ENCODE measurements at regions not wholly inside any gene's neighbourhood (a gene's known extent, or its start where the extent isn't known, plus 50 kb on each side); places are given as distances from the start of the nearest gene placed in this dataset.

GRCh38 chr14:89702073-89702875 lies 252.3 kb downstream of the EFCAB11 start:
- Histone ChIP-seq H2AK5ac (ENCODE audit: low read depth, low read length) (no peak overlapping the region), H3K9ac (ENCODE audit: low read depth, low read length, poor library complexity) (no peak overlapping the region), H3K79me1 (ENCODE audit: low read depth, low read length) (no peaks in the 10 kb centered on the region), H3K18ac (ENCODE audit: low read length) (peak overlapping the region; percentile 92), H3K9me3 (replicated peaks in 1 of 2; ENCODE audit: control insufficient read depth in 2 of 2, insufficient read depth in 1 of 2, low read depth in 1 of 2, low read length in 2 of 2) (peaks cover 0 to 8% of the 10 kb centered on the region in 2 donors), H3K27me3 (ENCODE audit: control insufficient read depth in 3 of 3, insufficient read depth in 3 of 3, low read depth in 1 of 3, low read length in 3 of 3) (peaks cover 0 to 5% (median 0%) of the 10 kb centered on the region in 3 experiments), H3K4me3 (ENCODE audit: low read length in 2 of 2) (no peak overlapping the region), H3K14ac (ENCODE audit: low read length) (no peak overlapping the region), H3K4me1 (ENCODE audit: control insufficient read depth in 2 of 2, insufficient read depth in 1 of 2, low read depth in 1 of 2, low read length in 2 of 2) (peaks cover 8 to 10% of the 10 kb centered on the region in 2 donors), H4K8ac (ENCODE audit: low read depth, low read length) (no peak overlapping the region), H2BK5ac (ENCODE audit: low read length) (no peak overlapping the region), H2BK15ac (ENCODE audit: low read length) (no peak overlapping the region), H3K4me2 (ENCODE audit: insufficient read depth, low read length, poor library complexity, severe bottlenecking) (no peak overlapping the region), H3K23ac (ENCODE audit: low read depth, low read length, poor library complexity) (no peak overlapping the region), H4K91ac (ENCODE audit: low read depth, low read length, poor library complexity) (no peak overlapping the region), H3K4ac (ENCODE audit: low read length) (no peak overlapping the region), H2BK12ac (ENCODE audit: low read length) (peak overlapping the region; percentile 35), H3K36me3 (replicated peaks in 1 of 2; ENCODE audit: control insufficient read depth in 2 of 2, insufficient read depth in 2 of 2, low read length in 2 of 2) (no peaks in the 10 kb centered on the region), H2BK120ac (ENCODE audit: low read depth, low read length) (peak overlapping the region; percentile 91), H3K27ac (replicated peaks; ENCODE audit: low read length) (no peak overlapping the region), H2AFZ (ENCODE audit: low read length) (peak overlapping the region; percentile 95)
- peak; percentile 21 for DNase-seq (ENCODE audit: low spot score)
- WGBS, 2 donors (ENCODE audit: extremely low coverage in 2 of 2, insufficient read length in 2 of 2, insufficient replicate concordance in 1 of 2) = no CpG with 5 or more reads among the region's 6 CpGs

DNA sequence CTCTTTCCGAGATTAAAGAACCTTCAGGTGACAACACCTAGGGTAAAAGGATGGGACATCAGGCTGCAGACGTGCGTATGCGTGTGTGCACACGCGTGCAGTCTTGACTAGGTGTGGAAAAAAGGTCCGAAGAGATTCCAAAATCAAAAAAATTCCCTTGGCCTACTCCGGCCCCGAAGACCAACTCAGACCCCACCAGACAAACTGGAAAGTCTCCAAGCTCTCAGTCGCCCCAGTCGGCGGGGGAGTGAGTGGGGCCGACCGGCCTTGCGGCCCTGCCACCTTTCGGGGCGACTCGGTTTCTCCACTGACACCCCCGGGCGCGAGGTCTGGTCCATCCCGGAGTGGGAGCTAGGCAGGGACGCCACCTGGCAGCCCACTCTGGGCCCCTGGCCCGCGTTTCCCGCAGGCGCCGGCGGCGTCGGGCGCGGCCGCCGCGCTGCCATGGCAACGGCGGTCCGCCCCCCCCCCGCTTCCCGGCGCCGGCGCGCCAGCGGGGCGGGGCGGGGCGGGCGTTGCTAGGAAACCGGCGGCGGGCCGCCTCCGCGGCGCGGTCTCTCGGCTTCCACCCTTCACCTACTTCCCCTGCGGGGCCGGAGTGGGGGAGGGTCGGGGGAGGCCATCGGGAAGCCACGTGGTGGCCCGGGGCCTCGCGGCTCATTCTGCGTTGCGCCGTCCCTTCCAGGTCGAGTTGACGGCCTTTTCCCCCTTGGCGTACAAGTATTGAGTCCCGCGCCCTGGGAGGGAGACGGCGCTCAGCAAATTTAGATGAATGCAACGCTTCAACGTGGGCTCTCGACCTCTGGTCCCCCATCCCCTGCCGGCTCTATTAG lies 253.1 kb downstream of the EFCAB11 start:
- no peak overlapping the region for H2AK5ac ChIP-seq (ENCODE audit: low read depth, low read length)
- peak overlapping the region; percentile 31 for H3K9ac ChIP-seq (ENCODE audit: low read depth, low read length, poor library complexity)
- peak; percentile 65 for DNase-seq (ENCODE audit: low spot score)
- no peak overlapping the region for H3K14ac ChIP-seq (ENCODE audit: low read length)
- H2BK12ac ChIP-seq (ENCODE audit: low read length) = peak overlapping the region; percentile 35
- H3K23ac ChIP-seq (ENCODE audit: low read depth, low read length, poor library complexity) = no peak overlapping the region
- peaks cover 8 to 10% of the 10 kb centered on the region in 2 donors for H3K4me1 ChIP-seq (ENCODE audit: control insufficient read depth in 2 of 2, insufficient read depth in 1 of 2, low read depth in 1 of 2, low read length in 2 of 2)
- no CpG with 5 or more reads among the region's 81 CpGs for WGBS, 2 donors (ENCODE audit: extremely low coverage in 2 of 2, insufficient read length in 2 of 2, insufficient replicate concordance in 1 of 2)
- no peak overlapping the region for H4K8ac ChIP-seq (ENCODE audit: low read depth, low read length)
- peak overlapping the region; percentile 91 for H2BK120ac ChIP-seq (ENCODE audit: low read depth, low read length)
- peak overlapping the region; percentile 92 for H3K18ac ChIP-seq (ENCODE audit: low read length)
- H3K36me3 ChIP-seq (replicated peaks in 1 of 2; ENCODE audit: control insufficient read depth in 2 of 2, insufficient read depth in 2 of 2, low read length in 2 of 2) = no peaks in the 10 kb centered on the region
- H2BK15ac ChIP-seq (ENCODE audit: low read length) = no peak overlapping the region
- peak overlapping the region; percentile 95 for H2AFZ ChIP-seq (ENCODE audit: low read length)
- H3K4me3 ChIP-seq (ENCODE audit: low read length in 2 of 2) = peak overlapping the region; percentile 36 to 76
- no peaks in the 10 kb centered on the region for H3K79me1 ChIP-seq (ENCODE audit: low read depth, low read length)
- H3K27me3 ChIP-seq (ENCODE audit: control insufficient read depth in 3 of 3, insufficient read depth in 3 of 3, low read depth in 1 of 3, low read length in 3 of 3) = peaks cover 0 to 5% (median 0%) of the 10 kb centered on the region in 3 experiments
- H3K27ac ChIP-seq (replicated peaks; ENCODE audit: low read length) = no peak overlapping the region
- no peak overlapping the region for H4K91ac ChIP-seq (ENCODE audit: low read depth, low read length, poor library complexity)
- peaks cover 0 to 8% of the 10 kb centered on the region in 2 donors for H3K9me3 ChIP-seq (replicated peaks in 1 of 2; ENCODE audit: control insufficient read depth in 2 of 2, insufficient read depth in 1 of 2, low read depth in 1 of 2, low read length in 2 of 2)
- peak overlapping the region; percentile 80 for H3K4me2 ChIP-seq (ENCODE audit: insufficient read depth, low read length, poor library complexity, severe bottlenecking)
- no peak overlapping the region for H2BK5ac ChIP-seq (ENCODE audit: low read length)
- H3K4ac ChIP-seq (ENCODE audit: low read length) = no peak overlapping the region

- H3K27ac ChIP-seq (replicated peaks; ENCODE audit: low read length) = no peak overlapping the region
- no peak overlapping the region for H2BK120ac ChIP-seq (ENCODE audit: low read depth, low read length)
Measured at GRCh38 chr14:89700801-89701200, 253.7 kb downstream of the EFCAB11 start.

GRCh38 chr14:89699071-89699470 lies 255.5 kb downstream of the EFCAB11 start:
- H3K27ac ChIP-seq (replicated peaks; ENCODE audit: low read length) = no peak overlapping the region
- no peak overlapping the region for H3K23ac ChIP-seq (ENCODE audit: low read depth, low read length, poor library complexity)
- H4K8ac ChIP-seq (ENCODE audit: low read depth, low read length) = no peak overlapping the region
- H4K91ac ChIP-seq (ENCODE audit: low read depth, low read length, poor library complexity) = no peak overlapping the region
- no peaks in the 10 kb centered on the region for H3K79me1 ChIP-seq (ENCODE audit: low read depth, low read length)
- H2AFZ ChIP-seq (ENCODE audit: low read length) = no peak overlapping the region
- H3K36me3 ChIP-seq (replicated peaks in 1 of 2; ENCODE audit: control insufficient read depth in 2 of 2, insufficient read depth in 2 of 2, low read length in 2 of 2) = no peaks in the 10 kb centered on the region
- no peak overlapping the region for H2BK12ac ChIP-seq (ENCODE audit: low read length)
- H3K4me2 ChIP-seq (ENCODE audit: insufficient read depth, low read length, poor library complexity, severe bottlenecking) = no peak overlapping the region
- no peak overlapping the region for H2AK5ac ChIP-seq (ENCODE audit: low read depth, low read length)
- no peak for DNase-seq (ENCODE audit: low spot score)
- H3K14ac ChIP-seq (ENCODE audit: low read length) = no peak overlapping the region
- H2BK120ac ChIP-seq (ENCODE audit: low read depth, low read length) = no peak overlapping the region
- no peak overlapping the region for H2BK5ac ChIP-seq (ENCODE audit: low read length)
- H3K4ac ChIP-seq (ENCODE audit: low read length) = no peak overlapping the region
- no CpG with 5 or more reads among the region's 6 CpGs for WGBS, 2 donors (ENCODE audit: extremely low coverage in 2 of 2, insufficient read length in 2 of 2, insufficient replicate concordance in 1 of 2)
- H2BK15ac ChIP-seq (ENCODE audit: low read length) = no peak overlapping the region
- H3K4me1 ChIP-seq (ENCODE audit: control insufficient read depth in 2 of 2, insufficient read depth in 1 of 2, low read depth in 1 of 2, low read length in 2 of 2) = peaks cover 8 to 10% of the 10 kb centered on the region in 2 donors
- H3K9ac ChIP-seq (ENCODE audit: low read depth, low read length, poor library complexity) = no peak overlapping the region
- H3K27me3 ChIP-seq (ENCODE audit: control insufficient read depth in 3 of 3, insufficient read depth in 3 of 3, low read depth in 1 of 3, low read length in 3 of 3) = peaks cover 0 to 5% (median 0%) of the 10 kb centered on the region in 3 experiments
- peaks cover 0 to 8% of the 10 kb centered on the region in 2 donors for H3K9me3 ChIP-seq (replicated peaks in 1 of 2; ENCODE audit: control insufficient read depth in 2 of 2, insufficient read depth in 1 of 2, low read depth in 1 of 2, low read length in 2 of 2)
- no peak overlapping the region for H3K18ac ChIP-seq (ENCODE audit: low read length)
- no peak overlapping the region for H3K4me3 ChIP-seq (ENCODE audit: low read length in 2 of 2)

More at GRCh38 chr14:89700801-89701200, 253.7 kb downstream of the EFCAB11 start:
- peaks cover 0 to 8% of the 10 kb centered on the region in 2 donors for H3K9me3 ChIP-seq (replicated peaks in 1 of 2; ENCODE audit: control insufficient read depth in 2 of 2, insufficient read depth in 1 of 2, low read depth in 1 of 2, low read length in 2 of 2)
- no CpG with 5 or more reads among the region's 12 CpGs for WGBS, 2 donors (ENCODE audit: extremely low coverage in 2 of 2, insufficient read length in 2 of 2, insufficient replicate concordance in 1 of 2)
- no peak for DNase-seq (ENCODE audit: low spot score)
- H3K4me1 ChIP-seq (ENCODE audit: control insufficient read depth in 2 of 2, insufficient read depth in 1 of 2, low read depth in 1 of 2, low read length in 2 of 2) = peaks cover 8 to 10% of the 10 kb centered on the region in 2 donors
- H3K36me3 ChIP-seq (replicated peaks in 1 of 2; ENCODE audit: control insufficient read depth in 2 of 2, insufficient read depth in 2 of 2, low read length in 2 of 2) = no peaks in the 10 kb centered on the region
- no peak overlapping the region for H2AK5ac ChIP-seq (ENCODE audit: low read depth, low read length)
- no peak overlapping the region for H3K23ac ChIP-seq (ENCODE audit: low read depth, low read length, poor library complexity)
- H4K91ac ChIP-seq (ENCODE audit: low read depth, low read length, poor library complexity) = no peak overlapping the region
- H3K9ac ChIP-seq (ENCODE audit: low read depth, low read length, poor library complexity) = no peak overlapping the region
- H3K79me1 ChIP-seq (ENCODE audit: low read depth, low read length) = no peaks in the 10 kb centered on the region
- H2BK15ac ChIP-seq (ENCODE audit: low read length) = no peak overlapping the region
- no peak overlapping the region for H3K4ac ChIP-seq (ENCODE audit: low read length)
- peaks cover 0 to 5% (median 0%) of the 10 kb centered on the region in 3 experiments for H3K27me3 ChIP-seq (ENCODE audit: control insufficient read depth in 3 of 3, insufficient read depth in 3 of 3, low read depth in 1 of 3, low read length in 3 of 3)
- peak overlapping the region; percentile 95 for H2AFZ ChIP-seq (ENCODE audit: low read length)
- no peak overlapping the region for H3K14ac ChIP-seq (ENCODE audit: low read length)
- H3K4me3 ChIP-seq (ENCODE audit: low read length in 2 of 2) = peak overlapping the region in 1 of 2 donors; percentile 36
- H2BK5ac ChIP-seq (ENCODE audit: low read length) = no peak overlapping the region
- H3K18ac ChIP-seq (ENCODE audit: low read length) = no peak overlapping the region
- H4K8ac ChIP-seq (ENCODE audit: low read depth, low read length) = no peak overlapping the region
- no peak overlapping the region for H3K4me2 ChIP-seq (ENCODE audit: insufficient read depth, low read length, poor library complexity, severe bottlenecking)
- H2BK12ac ChIP-seq (ENCODE audit: low read length) = no peak overlapping the region

Measured in neuronal stem cell (in vitro differentiated cells).